ENCODE measurements at regions not wholly inside any gene's neighbourhood (a gene's known extent, or its start where the extent isn't known, plus 50 kb on each side); places are given as distances from the start of the nearest gene placed in this dataset.

- Histone ChIP-seq H3K4me3 (replicated peaks in 1 of 2; ENCODE audit: low read depth in 1 of 2, low read length in 2 of 2) (no peak overlapping the region), H3K9me2 (ENCODE audit: insufficient read depth) (no peaks in the 10 kb centered on the region), H3K27ac (ENCODE audit: low read depth, low read length) (no peak overlapping the region), H3K4me1 (ENCODE audit: control insufficient read depth in 1 of 2, insufficient read depth in 2 of 2, low read length in 2 of 2) (peaks cover 14 to 18% of the 10 kb centered on the region in 2 experiments), H3K36me3 (ENCODE audit: control insufficient read depth in 1 of 2, insufficient read depth in 2 of 2, low read length in 2 of 2) (no peaks in the 10 kb centered on the region), H4K20me1 (ENCODE audit: insufficient read depth) (no peaks in the 10 kb centered on the region), H3K27me3 (ENCODE audit: insufficient read depth, low read length) (no peaks in the 10 kb centered on the region), H3K9ac (ENCODE audit: low read length) (no peak overlapping the region), H3K9me3 (ENCODE audit: control insufficient read depth in 1 of 2, insufficient read depth in 1 of 2, low read depth in 1 of 2, low read length in 2 of 2) (no peaks in the 10 kb centered on the region), H3K79me2 (ENCODE audit: insufficient read depth, low read length) (no peaks in the 10 kb centered on the region), H3K4me2 (ENCODE audit: low read length) (no peak overlapping the region), H2AFZ (ENCODE audit: low read depth, low read length, poor library complexity, severe bottlenecking) (peak overlapping the region; percentile 85)
- TF ChIP-seq TCF7L2 (IDR thresholded peaks at IDR 0.05; ENCODE audit: borderline replicate concordance, extremely low read depth, insufficient read depth, insufficient read length) (no peak), SP1 (IDR thresholded peaks at IDR 0.05; ENCODE audit: low read depth) (no peak), POLR2A (IDR thresholded peaks at IDR 0.05; ENCODE audit: borderline replicate concordance, extremely low read depth, insufficient read depth, insufficient read length) (no peak), EZH2phosphoT487 (IDR thresholded peaks at IDR 0.05; ENCODE audit: borderline replicate concordance) (no peak), CTCF (IDR thresholded peaks at IDR 0.05 in 2 of 3, conservative IDR thresholded peaks at IDR 0.05 in 1 of 3; ENCODE audit: borderline replicate concordance in 1 of 3, insufficient read depth in 1 of 3, low read depth in 2 of 3, low read length in 2 of 3) (no peak), RAD21 (IDR thresholded peaks at IDR 0.05; ENCODE audit: low read depth) (no peak), YY1 (IDR thresholded peaks at IDR 0.05; ENCODE audit: extremely low read depth, insufficient replicate concordance, low read depth, low read length) (no peak), EZH2 (IDR thresholded peaks at IDR 0.05) (no peak), ELF1 (IDR thresholded peaks at IDR 0.05; ENCODE audit: borderline replicate concordance, low read depth) (no peak), MAX (IDR thresholded peaks at IDR 0.05) (no peak), ATF3 (IDR thresholded peaks at IDR 0.05) (no peak), CBX3 (IDR thresholded peaks at IDR 0.05; ENCODE audit: low read depth) (no peak), FOSL1 (IDR thresholded peaks at IDR 0.05; ENCODE audit: low read depth) (no peak), CEBPB (IDR thresholded peaks at IDR 0.05; ENCODE audit: low read depth) (no peak)
- ChIA-PET POLR2A (no interaction called here), RAD21 (ENCODE audit: low non-redundant PET in 1 of 2, low total read pairs in 2 of 2, uncharacterized antibody in 2 of 2, unreplicated experiment in 2 of 2) (no interaction called here), CTCF (no interaction called here)
- ATAC-seq = no peak
- DNase-seq (ENCODE audit: low read depth, low spot score) = no peak
- intact Hi-C loops (cut with micrococcal nuclease) = loop anchor here (10.0 kb wide), 1 partner anchor 205 kb away; no protein-coding TSS in a partner anchor
- no TSS peak for BruUV-seq (replicated peaks)
Measured at GRCh38 chr7:46549892-46550639, 629.0 kb upstream of the IGFBP3 start.
